DOHH2 (cell line): ENCODE measurements at regions not wholly inside any gene's neighbourhood (a gene's known extent, or its start where the extent isn't known, plus 50 kb on each side); places are given as distances from the start of the nearest gene placed in this dataset.

Experiments used
- EZH2phosphoT487 ChIP-seq: fragments of 200-600 bp; sonication (generic); IDR thresholded peaks from 2 replicates; pipeline ENCODE4 v1.6.1; 2017; ENCODE audit warnings: borderline replicate concordance, mild to moderate bottlenecking, antibody characterized with exemption, low read length, moderate library complexity, mixed read lengths
- TF ChIP-seq, protein P1 (sequence below): fragments of 200-600 bp; sonication (generic); IDR thresholded peaks from one replicate; pipeline ENCODE4 v1.5.1; 2014; ENCODE audit warnings: antibody characterized with exemption, mild to moderate bottlenecking, low read depth, low read length; ENCODE audit not compliant: poor library complexity, severe bottlenecking

DNA sequence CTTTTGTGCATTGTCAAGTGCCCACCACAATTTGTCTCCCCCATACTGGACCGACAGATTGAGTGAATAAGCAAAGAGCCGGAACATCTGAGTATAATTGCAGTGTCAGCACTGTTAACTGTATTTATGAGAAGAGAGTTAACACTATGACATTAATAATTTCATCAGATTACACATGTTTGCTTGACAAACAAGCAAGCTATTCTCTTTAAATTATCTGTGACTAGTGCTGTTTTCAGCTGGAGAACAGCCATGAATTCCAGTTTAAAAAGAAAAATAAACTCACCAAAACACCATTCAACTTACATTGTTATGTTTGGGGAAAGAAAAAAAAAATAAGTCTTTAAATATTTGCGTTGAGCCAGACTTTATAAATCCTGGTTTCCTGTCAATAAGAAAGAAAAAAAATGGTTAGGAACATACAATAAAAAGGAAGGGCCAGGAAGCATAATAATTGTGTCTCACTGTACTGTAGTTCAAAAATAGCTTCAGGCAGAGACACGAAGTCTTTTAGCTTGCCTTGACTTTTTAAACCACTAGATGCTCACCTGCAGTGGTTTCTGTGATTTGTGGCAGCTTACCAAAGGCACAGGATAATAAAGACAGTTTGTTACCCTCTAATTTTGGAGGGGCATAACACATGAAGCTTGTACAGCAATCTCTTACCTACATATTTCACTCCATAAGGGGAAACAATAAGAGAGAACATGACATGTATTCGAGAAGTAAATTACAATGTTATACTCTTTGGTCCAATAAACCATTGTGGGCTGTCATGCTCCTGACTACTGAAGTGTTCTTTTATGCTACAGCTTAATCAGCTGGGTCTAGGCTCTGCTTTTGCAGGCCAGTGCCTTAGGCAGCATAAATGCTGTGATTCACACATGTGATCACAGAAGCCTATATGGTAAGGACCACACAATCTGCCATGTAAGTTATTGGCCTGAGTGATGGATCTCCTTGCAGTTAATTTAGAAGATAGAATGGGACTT, 302.0 kb upstream of the ADGRL2 start:
- TF ChIP-seq, protein P1, sequence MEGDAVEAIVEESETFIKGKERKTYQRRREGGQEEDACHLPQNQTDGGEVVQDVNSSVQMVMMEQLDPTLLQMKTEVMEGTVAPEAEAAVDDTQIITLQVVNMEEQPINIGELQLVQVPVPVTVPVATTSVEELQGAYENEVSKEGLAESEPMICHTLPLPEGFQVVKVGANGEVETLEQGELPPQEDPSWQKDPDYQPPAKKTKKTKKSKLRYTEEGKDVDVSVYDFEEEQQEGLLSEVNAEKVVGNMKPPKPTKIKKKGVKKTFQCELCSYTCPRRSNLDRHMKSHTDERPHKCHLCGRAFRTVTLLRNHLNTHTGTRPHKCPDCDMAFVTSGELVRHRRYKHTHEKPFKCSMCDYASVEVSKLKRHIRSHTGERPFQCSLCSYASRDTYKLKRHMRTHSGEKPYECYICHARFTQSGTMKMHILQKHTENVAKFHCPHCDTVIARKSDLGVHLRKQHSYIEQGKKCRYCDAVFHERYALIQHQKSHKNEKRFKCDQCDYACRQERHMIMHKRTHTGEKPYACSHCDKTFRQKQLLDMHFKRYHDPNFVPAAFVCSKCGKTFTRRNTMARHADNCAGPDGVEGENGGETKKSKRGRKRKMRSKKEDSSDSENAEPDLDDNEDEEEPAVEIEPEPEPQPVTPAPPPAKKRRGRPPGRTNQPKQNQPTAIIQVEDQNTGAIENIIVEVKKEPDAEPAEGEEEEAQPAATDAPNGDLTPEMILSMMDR = no peak
- TF ChIP-seq EZH2phosphoT487 = no peak
